ENCODE measurements at regions not wholly inside any gene's neighbourhood (a gene's known extent, or its start where the extent isn't known, plus 50 kb on each side); places are given as distances from the start of the nearest gene placed in this dataset.

- 18% methylated on average over 15 of the region's 15 CpGs for WGBS (ENCODE audit: low lambda C conversion rate)
- CTCF ChIA-PET (ENCODE audit: low intra/inter-chr PET ratio, low total read pairs) = no interaction called here
- in situ Hi-C loops (cut with HindIII; ENCODE audit: extremely low pct_ligation_motif_present, low pct_unique_long_range_greater_than_20kb) = no loop called here
- no peak for FAIRE-seq
- no peak overlapping the region for H3K4me2 ChIP-seq (ENCODE audit: low read depth, low read length)
- no peaks in the 10 kb centered on the region for H3K9me3 ChIP-seq (ENCODE audit: low read length)
- H2AFZ ChIP-seq (ENCODE audit: low read length) = no peak overlapping the region
- no peak overlapping the region for H3K9ac ChIP-seq (ENCODE audit: insufficient read depth, low read depth, low read length)
- intact Hi-C loops (cut with micrococcal nuclease; ENCODE audit: unreplicated experiment) = no loop called here
- H3K27ac ChIP-seq (ENCODE audit: extremely low read length, insufficient read depth, low read length) = no peak overlapping the region
- H3K4me1 ChIP-seq (ENCODE audit: insufficient read depth, low read length) = no peaks in the 10 kb centered on the region
- no peak for DNase-seq (ENCODE audit: low spot score)
- H3K79me2 ChIP-seq (ENCODE audit: insufficient read depth, low read length) = no peaks in the 10 kb centered on the region
- H3K36me3 ChIP-seq (replicated peaks in 1 of 2; ENCODE audit: control insufficient read depth in 1 of 2, insufficient read depth in 2 of 2, low read length in 2 of 2) = no peaks in the 10 kb centered on the region
- BruUV-seq (replicated peaks) = no TSS peak
- no peak overlapping the region for H3K4me3 ChIP-seq (replicated peaks in 1 of 3; ENCODE audit: insufficient read depth in 1 of 3, low read depth in 2 of 3, low read length in 3 of 3)
- H4K20me1 ChIP-seq (ENCODE audit: insufficient read depth, low read length) = no peaks in the 10 kb centered on the region
- no peak for ATAC-seq
- H3K27me3 ChIP-seq (ENCODE audit: control insufficient read depth in 1 of 2, insufficient read depth in 2 of 2, low read length in 2 of 2) = no peaks in the 10 kb centered on the region; a peak in 1 of 5 replicates
- POLR2A ChIA-PET = no interaction called here
- TF ChIP-seq CSRNP2 (CRISPR knock-in tag; conservative IDR thresholded peaks at IDR 0.05; ENCODE audit: low read depth) (no peak), AGO2 (optimal IDR thresholded peaks at IDR 0.05; ENCODE audit: low read depth, low read length) (no peak), ZNF343 (CRISPR knock-in tag; IDR thresholded peaks at IDR 0.05) (no peak), ZSCAN30 (CRISPR knock-in tag; IDR thresholded peaks at IDR 0.05) (no peak), ZNF83 (CRISPR knock-in tag; IDR thresholded peaks at IDR 0.05; ENCODE audit: borderline replicate concordance) (no peak), ETV6 (CRISPR knock-in tag; conservative IDR thresholded peaks at IDR 0.05) (no peak), JUN (CRISPR knock-in tag; IDR thresholded peaks at IDR 0.05) (no peak), ZNF678 (CRISPR knock-in tag; IDR thresholded peaks at IDR 0.05) (no peak), RARG (CRISPR knock-in tag; IDR thresholded peaks at IDR 0.05; ENCODE audit: low read depth) (no peak), HMGA1 (CRISPR knock-in tag; conservative IDR thresholded peaks at IDR 0.05) (no peak), RXRA (CRISPR knock-in tag; IDR thresholded peaks at IDR 0.05) (no peak), HNF1B (CRISPR knock-in tag; IDR thresholded peaks at IDR 0.05) (no peak), NR0B2 (CRISPR knock-in tag; IDR thresholded peaks at IDR 0.05) (no peak), ZNF704 (CRISPR knock-in tag; IDR thresholded peaks at IDR 0.05; ENCODE audit: borderline replicate concordance) (no peak)
Observed at GRCh38 chr14:97411938-97412612, 614.9 kb downstream of the VRK1 start.

Measured in HepG2 (cell line).